SK-N-SH treated with all-trans-retinoic acid at 6 μM for 48 hours (cell line): ENCODE measurements at regions not wholly inside any gene's neighbourhood (a gene's known extent, or its start where the extent isn't known, plus 50 kb on each side); places are given as distances from the start of the nearest gene placed in this dataset.

ENCODE experiments used
- ESRRG ChIP-seq: fragments of 250-450 bp; sonication (Bioruptor Pico); IDR thresholded peaks from 2 replicates; pipeline ENCODE4 v1.6.1; 2021; ENCODE audit warnings: mild to moderate bottlenecking
- PATZ1 ChIP-seq: fragments of 250-450 bp; sonication (Bioruptor Pico); IDR thresholded peaks from 2 replicates; pipeline ENCODE4 v1.8.0; 2020; ENCODE audit warnings: mild to moderate bottlenecking, moderate library complexity, borderline replicate concordance
- ZFP3 ChIP-seq: fragments of 250-450 bp; sonication (Bioruptor Pico); IDR thresholded peaks from 2 replicates; pipeline ENCODE4 v1.5.0; 2020; ENCODE audit warnings: mild to moderate bottlenecking, moderate library complexity
- ZNF70 ChIP-seq: fragments of 450-650 bp; formaldehyde crosslinking; IDR thresholded peaks from 2 replicates; pipeline ENCODE4 v1.5.0; 2020; ENCODE audit warnings: mild to moderate bottlenecking, moderate library complexity

GRCh38 chr14:25574628-25575325, 524.8 kb upstream of the STXBP6 start:
- TF ChIP-seq PATZ1 (CRISPR knock-in tag) (no peak), ESRRG (no peak), ZNF70 (CRISPR knock-in tag) (no peak), ZFP3 (no peak)
